ENCODE measurements at regions not wholly inside any gene's neighbourhood (a gene's known extent, or its start where the extent isn't known, plus 50 kb on each side); places are given as distances from the start of the nearest gene placed in this dataset.

GRCh38 chr11:80515097-80515496, 1074.3 kb upstream of the TENM4 start:
- TF ChIP-seq POLR2A (IDR thresholded peaks at IDR 0.05), result no peak
- TF ChIP-seq, protein P1, sequence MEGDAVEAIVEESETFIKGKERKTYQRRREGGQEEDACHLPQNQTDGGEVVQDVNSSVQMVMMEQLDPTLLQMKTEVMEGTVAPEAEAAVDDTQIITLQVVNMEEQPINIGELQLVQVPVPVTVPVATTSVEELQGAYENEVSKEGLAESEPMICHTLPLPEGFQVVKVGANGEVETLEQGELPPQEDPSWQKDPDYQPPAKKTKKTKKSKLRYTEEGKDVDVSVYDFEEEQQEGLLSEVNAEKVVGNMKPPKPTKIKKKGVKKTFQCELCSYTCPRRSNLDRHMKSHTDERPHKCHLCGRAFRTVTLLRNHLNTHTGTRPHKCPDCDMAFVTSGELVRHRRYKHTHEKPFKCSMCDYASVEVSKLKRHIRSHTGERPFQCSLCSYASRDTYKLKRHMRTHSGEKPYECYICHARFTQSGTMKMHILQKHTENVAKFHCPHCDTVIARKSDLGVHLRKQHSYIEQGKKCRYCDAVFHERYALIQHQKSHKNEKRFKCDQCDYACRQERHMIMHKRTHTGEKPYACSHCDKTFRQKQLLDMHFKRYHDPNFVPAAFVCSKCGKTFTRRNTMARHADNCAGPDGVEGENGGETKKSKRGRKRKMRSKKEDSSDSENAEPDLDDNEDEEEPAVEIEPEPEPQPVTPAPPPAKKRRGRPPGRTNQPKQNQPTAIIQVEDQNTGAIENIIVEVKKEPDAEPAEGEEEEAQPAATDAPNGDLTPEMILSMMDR (IDR thresholded peaks at IDR 0.05), result no peak
